ENCODE measurements at regions not wholly inside any gene's neighbourhood (a gene's known extent, or its start where the extent isn't known, plus 50 kb on each side); places are given as distances from the start of the nearest gene placed in this dataset.

- Mint-ChIP-seq H3K4me1 (ENCODE audit: low read depth) (no peaks in the 10 kb centered on the region), H3K27ac (no peak overlapping the region), H3K36me3 (no peaks in the 10 kb centered on the region), H3K27me3 (no peaks in the 10 kb centered on the region), H3K4me3 (no peak overlapping the region), H3K9me3 (no peaks in the 10 kb centered on the region)
- ChIA-PET CTCF (no interaction called here), POLR2A (no interaction called here)
- no peak for DNase-seq
- intact Hi-C loops (cut with micrococcal nuclease): no loop called here
Observed at GRCh38 chr11:106327637-106328036, 250.2 kb downstream of the AASDHPPT start.

DNA sequence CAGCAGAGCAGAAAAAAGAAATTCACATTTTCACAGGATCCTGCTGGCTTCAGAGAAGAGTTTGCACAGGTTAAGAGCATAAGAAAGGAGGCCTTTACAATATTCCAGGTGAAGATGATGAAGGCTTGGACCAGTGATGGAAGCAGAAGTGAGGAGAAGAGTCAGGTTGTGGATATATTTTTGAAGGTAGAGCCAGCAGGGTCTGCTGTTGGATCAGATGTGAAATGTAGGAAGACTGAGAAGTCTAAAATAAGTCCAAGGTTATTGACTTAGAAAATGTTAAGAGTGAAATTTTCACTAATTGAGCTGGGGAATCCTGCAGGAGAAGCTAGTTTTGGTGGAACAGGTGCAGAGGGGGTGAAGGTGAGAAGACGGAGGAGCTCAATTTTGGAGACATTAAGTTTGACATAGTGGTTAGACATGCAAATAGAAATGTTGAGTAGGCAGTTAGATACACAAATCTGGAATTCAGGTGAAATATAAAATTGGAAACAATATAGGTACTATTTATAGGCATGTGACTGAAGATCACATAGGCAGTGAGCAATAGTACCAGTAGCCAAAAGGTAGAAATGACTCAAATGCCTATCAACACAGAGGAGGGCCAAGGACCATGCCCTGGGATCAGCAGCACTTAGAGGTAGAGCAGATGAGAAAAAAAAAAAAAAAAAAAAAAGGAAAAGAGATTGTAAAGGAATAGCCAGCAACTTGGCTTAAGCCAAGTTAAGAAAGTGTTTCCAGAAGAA lies 252.0 kb downstream of the AASDHPPT start:
- ChIA-PET CTCF (no interaction called here), POLR2A (no interaction called here)
- H3K36me3 Mint-ChIP-seq: no peaks in the 10 kb centered on the region
- intact Hi-C loops (cut with micrococcal nuclease): no loop called here
- H3K27ac Mint-ChIP-seq: no peak overlapping the region
- no peak for DNase-seq
- H3K9me3 Mint-ChIP-seq: peaks cover 2% of the 10 kb centered on the region
- H3K27me3 Mint-ChIP-seq: no peaks in the 10 kb centered on the region
- H3K4me1 Mint-ChIP-seq (ENCODE audit: low read depth): no peaks in the 10 kb centered on the region
- no peak overlapping the region for H3K4me3 Mint-ChIP-seq

DNA sequence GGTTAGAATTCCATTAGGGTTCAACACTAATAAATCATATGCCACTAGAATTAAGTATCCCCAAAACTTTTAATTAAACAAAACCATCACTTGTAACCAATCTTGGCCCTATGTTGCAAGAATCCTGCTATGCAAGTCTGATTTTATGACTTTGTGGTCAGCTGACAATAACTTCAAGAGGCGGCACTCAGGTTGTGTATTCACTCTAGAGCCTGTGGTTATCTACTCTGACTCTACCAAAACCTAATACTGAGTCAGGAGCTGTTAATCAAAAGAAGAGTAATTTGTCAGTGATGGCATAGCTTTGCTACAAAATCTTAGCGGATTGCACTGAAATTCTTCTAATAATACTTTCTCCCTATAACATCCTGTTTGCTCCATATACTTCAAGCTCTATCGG lies 253.7 kb downstream of the AASDHPPT start:
- Mint-ChIP-seq H3K9me3 (peaks cover 2% of the 10 kb centered on the region), H3K27ac (no peak overlapping the region), H3K36me3 (no peaks in the 10 kb centered on the region), H3K4me1 (ENCODE audit: low read depth) (no peaks in the 10 kb centered on the region), H3K4me3 (no peak overlapping the region), H3K27me3 (no peaks in the 10 kb centered on the region)
- CTCF ChIA-PET: no interaction called here
- POLR2A ChIA-PET: no interaction called here
- intact Hi-C loops (cut with micrococcal nuclease): no loop called here
- no peak for DNase-seq

- no peak overlapping the region for H3K27ac Mint-ChIP-seq
- intact Hi-C loops (cut with micrococcal nuclease): no loop called here
- H3K4me1 Mint-ChIP-seq (ENCODE audit: low read depth): no peaks in the 10 kb centered on the region
- no peak overlapping the region for H3K4me3 Mint-ChIP-seq
- DNase-seq: no peak
- peaks cover 2% of the 10 kb centered on the region for H3K9me3 Mint-ChIP-seq
- ChIA-PET POLR2A (no interaction called here), CTCF (no interaction called here)
- no peaks in the 10 kb centered on the region for H3K36me3 Mint-ChIP-seq
- H3K27me3 Mint-ChIP-seq: no peaks in the 10 kb centered on the region
Observed at GRCh38 chr11:106333678-106334077, 256.2 kb downstream of the AASDHPPT start.

DNA sequence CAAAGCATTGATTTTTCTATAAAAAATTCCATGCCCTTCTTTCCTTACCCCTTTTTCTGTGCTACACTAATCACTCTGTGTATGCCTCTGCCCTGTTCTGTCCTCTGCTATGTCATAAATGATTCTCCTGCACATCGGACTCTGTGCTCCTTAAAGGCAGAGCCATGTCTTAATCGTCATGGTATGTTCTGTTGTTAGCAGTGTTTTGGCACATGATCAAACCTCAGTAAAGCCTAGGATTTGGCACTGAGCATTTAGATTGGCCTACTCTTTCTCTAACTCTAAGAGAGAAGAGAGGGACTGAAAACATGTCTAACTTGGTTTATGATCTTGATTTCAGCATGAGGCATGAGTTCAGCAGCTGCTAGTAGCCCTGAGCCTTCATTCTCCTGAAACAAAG lies 266.9 kb downstream of the AASDHPPT start:
- CTCF ChIA-PET: no interaction called here
- intact Hi-C loops (cut with micrococcal nuclease): no loop called here
- no peaks in the 10 kb centered on the region for H3K9me3 Mint-ChIP-seq
- H3K4me1 Mint-ChIP-seq (ENCODE audit: low read depth): no peaks in the 10 kb centered on the region
- H3K36me3 Mint-ChIP-seq: no peaks in the 10 kb centered on the region
- no peak overlapping the region for H3K4me3 Mint-ChIP-seq
- POLR2A ChIA-PET: no interaction called here
- no peak for DNase-seq
- no peaks in the 10 kb centered on the region for H3K27me3 Mint-ChIP-seq
- H3K27ac Mint-ChIP-seq: no peak overlapping the region

DNA sequence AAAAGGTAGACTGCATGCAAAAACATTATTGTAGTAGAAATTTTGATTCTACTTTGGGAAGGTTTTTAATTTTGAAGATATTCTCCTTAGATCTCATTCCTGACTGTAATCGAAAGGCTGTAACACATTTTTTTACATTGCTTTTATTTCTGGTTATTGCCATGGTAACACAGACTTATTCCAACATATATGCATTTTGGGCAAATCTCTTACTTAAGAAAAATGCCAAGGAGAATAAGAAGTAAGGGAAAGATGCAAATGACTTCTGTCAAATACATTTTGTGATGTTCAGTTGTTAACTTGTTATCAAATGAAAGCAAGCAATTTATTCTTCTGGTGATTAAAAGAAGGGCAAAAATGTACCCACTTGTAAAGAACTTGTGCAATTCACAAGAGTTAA lies 267.5 kb downstream of the AASDHPPT start:
- ChIA-PET CTCF (no interaction called here), POLR2A (no interaction called here)
- Mint-ChIP-seq H3K9me3 (no peaks in the 10 kb centered on the region), H3K4me1 (ENCODE audit: low read depth) (no peaks in the 10 kb centered on the region), H3K27me3 (no peaks in the 10 kb centered on the region), H3K27ac (no peak overlapping the region), H3K36me3 (no peaks in the 10 kb centered on the region), H3K4me3 (no peak overlapping the region)
- intact Hi-C loops (cut with micrococcal nuclease): no loop called here
- no peak for DNase-seq

DNA sequence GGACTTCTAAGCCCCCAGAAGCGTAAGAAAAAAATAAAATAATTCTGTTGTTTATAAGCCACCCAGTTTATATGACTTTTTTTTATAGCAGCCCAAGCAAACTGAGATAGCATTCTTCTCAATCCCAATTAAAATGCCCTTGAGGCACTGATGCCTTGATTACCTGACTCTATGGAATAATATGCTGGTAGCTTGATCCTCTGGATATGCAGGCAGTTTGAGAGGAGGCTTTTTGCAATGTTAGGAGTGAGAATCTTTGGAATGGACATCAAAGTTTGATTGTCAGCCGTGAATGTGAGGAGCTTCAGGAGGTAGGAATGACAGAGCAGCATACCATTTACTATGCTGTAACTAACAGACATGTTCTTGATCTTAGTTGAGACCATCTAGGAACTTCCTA lies 275.6 kb downstream of the AASDHPPT start:
- Mint-ChIP-seq H3K36me3 (no peaks in the 10 kb centered on the region), H3K4me1 (ENCODE audit: low read depth) (no peaks in the 10 kb centered on the region), H3K27ac (no peak overlapping the region), H3K27me3 (no peaks in the 10 kb centered on the region), H3K9me3 (no peaks in the 10 kb centered on the region), H3K4me3 (no peak overlapping the region)
- no peak for DNase-seq
- ChIA-PET CTCF (no interaction called here), POLR2A (no interaction called here)
- intact Hi-C loops (cut with micrococcal nuclease): no loop called here

GRCh38 chr11:106369224-106369623 lies 291.8 kb downstream of the AASDHPPT start:
- ChIA-PET POLR2A (no interaction called here), CTCF (no interaction called here)
- no peaks in the 10 kb centered on the region for H3K27me3 Mint-ChIP-seq
- H3K4me1 Mint-ChIP-seq (ENCODE audit: low read depth): no peaks in the 10 kb centered on the region
- DNase-seq: no peak
- H3K9me3 Mint-ChIP-seq: no peaks in the 10 kb centered on the region
- H3K36me3 Mint-ChIP-seq: no peaks in the 10 kb centered on the region
- no peak overlapping the region for H3K4me3 Mint-ChIP-seq
- H3K27ac Mint-ChIP-seq: no peak overlapping the region
- intact Hi-C loops (cut with micrococcal nuclease): no loop called here

GRCh38 chr11:106378513-106379179 lies 301.2 kb downstream of the AASDHPPT start:
- no peaks in the 10 kb centered on the region for H3K36me3 Mint-ChIP-seq
- intact Hi-C loops (cut with micrococcal nuclease): no loop called here
- no peak overlapping the region for H3K27ac Mint-ChIP-seq
- H3K27me3 Mint-ChIP-seq: no peaks in the 10 kb centered on the region
- POLR2A ChIA-PET: no interaction called here
- H3K4me1 Mint-ChIP-seq (ENCODE audit: low read depth): no peaks in the 10 kb centered on the region
- CTCF ChIA-PET: no interaction called here
- no peak for DNase-seq
- H3K9me3 Mint-ChIP-seq: no peaks in the 10 kb centered on the region
- no peak overlapping the region for H3K4me3 Mint-ChIP-seq

- H3K27ac Mint-ChIP-seq: no peak overlapping the region
- no peaks in the 10 kb centered on the region for H3K9me3 Mint-ChIP-seq
- no peak overlapping the region for H3K4me3 Mint-ChIP-seq
- ChIA-PET POLR2A (no interaction called here), CTCF (no interaction called here)
- H3K36me3 Mint-ChIP-seq: no peaks in the 10 kb centered on the region
- no peaks in the 10 kb centered on the region for H3K27me3 Mint-ChIP-seq
- intact Hi-C loops (cut with micrococcal nuclease): no loop called here
- H3K4me1 Mint-ChIP-seq (ENCODE audit: low read depth): no peaks in the 10 kb centered on the region
- no peak for DNase-seq
Observed at GRCh38 chr11:106379265-106379664, 301.8 kb downstream of the AASDHPPT start.

DNA sequence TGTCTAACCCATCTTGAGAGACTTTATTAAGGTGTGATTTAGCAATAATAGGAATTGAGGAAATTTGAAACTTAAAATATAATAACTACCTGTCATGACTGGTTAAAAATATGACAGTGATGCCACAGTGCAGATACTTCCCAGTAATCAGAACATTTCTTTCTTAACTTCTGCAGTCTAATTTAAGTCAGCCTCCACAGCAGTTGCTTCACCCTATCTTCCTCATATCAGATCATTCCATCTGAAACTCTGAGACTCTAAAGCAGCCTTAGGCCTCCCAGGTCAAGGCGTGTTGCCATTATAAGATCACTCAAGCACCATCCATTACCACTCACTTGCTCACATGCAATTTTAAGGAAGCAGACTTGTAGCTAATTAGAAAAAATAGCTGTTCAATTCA lies 302.2 kb downstream of the AASDHPPT start:
- H3K27me3 Mint-ChIP-seq: no peaks in the 10 kb centered on the region
- H3K9me3 Mint-ChIP-seq: no peaks in the 10 kb centered on the region
- ChIA-PET CTCF (no interaction called here), POLR2A (no interaction called here)
- H3K36me3 Mint-ChIP-seq: no peaks in the 10 kb centered on the region
- DNase-seq: no peak
- H3K27ac Mint-ChIP-seq: no peak overlapping the region
- no peak overlapping the region for H3K4me3 Mint-ChIP-seq
- intact Hi-C loops (cut with micrococcal nuclease): no loop called here
- H3K4me1 Mint-ChIP-seq (ENCODE audit: low read depth): no peaks in the 10 kb centered on the region

GRCh38 chr11:106381895-106382294 lies 304.4 kb downstream of the AASDHPPT start:
- CTCF ChIA-PET: no interaction called here
- intact Hi-C loops (cut with micrococcal nuclease): no loop called here

DNA sequence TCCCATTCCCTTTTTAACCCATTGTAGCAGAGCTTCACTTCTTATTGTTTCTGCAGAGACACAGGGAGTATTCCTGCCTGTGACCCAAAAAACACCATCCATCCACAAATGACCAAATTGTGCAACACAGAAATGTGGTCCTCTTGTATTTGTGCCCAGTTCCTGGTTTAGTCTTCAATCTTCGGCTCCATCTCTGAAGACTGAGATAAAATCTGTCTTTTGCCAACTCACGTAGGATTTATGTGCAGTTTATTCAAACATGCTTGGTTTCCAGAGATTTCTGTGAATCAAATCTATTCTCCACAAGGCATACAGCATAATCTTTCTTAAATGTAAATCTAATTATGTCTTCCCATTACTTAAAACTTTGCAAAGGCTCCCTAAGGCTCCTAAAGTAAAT lies 307.0 kb downstream of the AASDHPPT start:
- H3K36me3 Mint-ChIP-seq: no peaks in the 10 kb centered on the region
- no peak for DNase-seq
- CTCF ChIA-PET: no interaction called here
- no peaks in the 10 kb centered on the region for H3K27me3 Mint-ChIP-seq
- no peak overlapping the region for H3K27ac Mint-ChIP-seq
- H3K9me3 Mint-ChIP-seq: peaks cover 6% of the 10 kb centered on the region
- no peak overlapping the region for H3K4me3 Mint-ChIP-seq
- POLR2A ChIA-PET: no interaction called here
- intact Hi-C loops (cut with micrococcal nuclease): no loop called here
- no peaks in the 10 kb centered on the region for H3K4me1 Mint-ChIP-seq (ENCODE audit: low read depth)

More at GRCh38 chr11:106381895-106382294, 304.4 kb downstream of the AASDHPPT start:
- Mint-ChIP-seq H3K9me3 (no peaks in the 10 kb centered on the region), H3K36me3 (no peaks in the 10 kb centered on the region), H3K27ac (no peak overlapping the region), H3K4me3 (no peak overlapping the region), H3K4me1 (ENCODE audit: low read depth) (no peaks in the 10 kb centered on the region), H3K27me3 (no peaks in the 10 kb centered on the region)
- POLR2A ChIA-PET: no interaction called here
- DNase-seq: no peak

Measured in activated CD4-positive, alpha-beta memory T cell treated with anti-CD3 and anti-CD28 coated beads for 36 hours (primary cell).